Astrocyte (in vitro differentiated cells and primary cell): ENCODE measurements at regions not wholly inside any gene's neighbourhood (a gene's known extent, or its start where the extent isn't known, plus 50 kb on each side); places are given as distances from the start of the nearest gene placed in this dataset.

ENCODE experiments used
- DNase-seq: peaks from one replicate; pipeline ENCODE4 v3.0.0-alpha.2; 2010; ENCODE audit warnings: low read depth
- FAIRE-seq: peaks from 2 replicates; lab custom pipeline; 2011; peaks lifted over from hg19 to GRCh38; lab: Jason Lieb, UNC
- H2AFZ ChIP-seq: 2 replicates; pipeline ENCODE4 v1.6.0; 2012; ENCODE audit warnings: low read depth, low read length, inconsistent platforms
- H3K27ac ChIP-seq: 2 replicates; pipeline ENCODE4 v1.5.1; 2011; ENCODE audit warnings: low read depth, low read length, inconsistent platforms
- H3K27me3 ChIP-seq: 2 replicates; pipeline ENCODE4 v1.6.0; 2011; ENCODE audit warnings: low read length, inconsistent platforms; ENCODE audit not compliant: insufficient read depth
- H3K36me3 ChIP-seq: 2 replicates; pipeline ENCODE4 v1.5.1; 2011; ENCODE audit warnings: low read length, inconsistent platforms; ENCODE audit not compliant: insufficient read depth
- H3K4me1 ChIP-seq: 2 replicates; pipeline ENCODE4 v1.5.1; 2011; ENCODE audit warnings: low read length, inconsistent platforms; ENCODE audit not compliant: insufficient read depth
- H3K4me2 ChIP-seq: 2 replicates; pipeline ENCODE4 v1.6.0; 2012; ENCODE audit warnings: low read length, inconsistent platforms
- H3K4me3 ChIP-seq: 2 replicates; pipeline ENCODE4 v1.5.1; 2011; ENCODE audit warnings: low read depth, mild to moderate bottlenecking, low read length, inconsistent platforms; ENCODE audit not compliant: insufficient read depth
- H3K79me2 ChIP-seq: 2 replicates; pipeline ENCODE4 v1.6.0; 2012; ENCODE audit warnings: mild to moderate bottlenecking, low read length, inconsistent platforms; ENCODE audit not compliant: insufficient read depth
- H3K9ac ChIP-seq: 2 replicates; pipeline ENCODE4 v1.6.0; 2012; ENCODE audit warnings: mild to moderate bottlenecking, low read length, inconsistent platforms
- H3K9me3 ChIP-seq: 2 replicates; pipeline ENCODE4 v1.5.1; 2012; ENCODE audit warnings: low read depth, mild to moderate bottlenecking, low read length, inconsistent platforms; ENCODE audit not compliant: insufficient read depth
- H4K20me1 ChIP-seq: 2 replicates; pipeline ENCODE4 v1.6.0; 2012; ENCODE audit warnings: low read length, inconsistent platforms; ENCODE audit not compliant: insufficient read depth
- H3K27ac Mint-ChIP-seq: one replicate; pipeline ENCODE4 v1.8.0; 2021; ENCODE audit warnings: mild to moderate bottlenecking, mixed read lengths; ENCODE audit not compliant: unreplicated experiment
- H3K27me3 Mint-ChIP-seq: one replicate; pipeline ENCODE4 v1.8.0; 2021; ENCODE audit warnings: low read depth, mixed read lengths; ENCODE audit not compliant: unreplicated experiment
- H3K36me3 Mint-ChIP-seq: one replicate; pipeline ENCODE4 v1.8.0; 2021; ENCODE audit warnings: low read depth, mixed read lengths; ENCODE audit not compliant: unreplicated experiment
- H3K4me1 Mint-ChIP-seq: one replicate; pipeline ENCODE4 v1.8.0; 2021; ENCODE audit warnings: low read depth, mixed read lengths; ENCODE audit not compliant: unreplicated experiment
- H3K4me3 Mint-ChIP-seq: one replicate; pipeline ENCODE4 v1.8.0; 2021; ENCODE audit warnings: mild to moderate bottlenecking, moderate library complexity, mixed read lengths; ENCODE audit not compliant: unreplicated experiment
- H3K9me3 Mint-ChIP-seq: one replicate; pipeline ENCODE4 v1.8.0; 2021; ENCODE audit warnings: mild to moderate bottlenecking, mixed read lengths; ENCODE audit not compliant: unreplicated experiment
- EZH2 ChIP-seq: IDR thresholded peaks from 2 replicates; pipeline ENCODE4 v1.6.1; 2012; ENCODE audit warnings: mild to moderate bottlenecking, low read length, inconsistent platforms; ENCODE audit not compliant: insufficient read depth
- TF ChIP-seq, protein P1 (sequence below): IDR thresholded peaks from 2 replicates; pipeline ENCODE4 v1.5.1; 2011; ENCODE audit warnings: low read depth, mild to moderate bottlenecking, inconsistent platforms, low read length, moderate library complexity; ENCODE audit not compliant: insufficient read depth

DNA sequence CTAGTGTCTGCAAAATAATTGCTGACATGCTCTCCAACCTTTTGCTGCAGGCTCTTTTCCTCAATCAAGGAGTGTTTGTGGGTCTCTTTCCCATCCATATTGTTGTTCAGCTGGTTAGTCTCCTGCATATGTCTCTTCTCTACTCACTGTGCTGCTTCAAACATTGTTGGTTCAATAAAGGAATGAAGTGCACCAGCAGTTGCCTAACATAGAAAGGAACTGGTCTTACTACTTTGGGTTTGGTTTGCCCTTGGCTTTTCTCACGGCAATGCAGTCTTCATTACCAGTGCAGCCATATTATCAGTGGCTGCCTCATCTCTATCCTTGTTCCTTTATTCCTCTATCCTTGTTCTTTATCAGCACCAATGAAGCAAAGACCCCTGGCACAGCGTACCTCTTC, 169.7 kb upstream of the TPK1 start:
- Histone ChIP-seq H3K27me3 (no peaks in the 10 kb centered on the region), H3K79me2 (no peaks in the 10 kb centered on the region), H3K36me3 (no peaks in the 10 kb centered on the region), H4K20me1 (no peaks in the 10 kb centered on the region), H3K4me3 (no peak overlapping the region), H3K9ac (no peak overlapping the region), H3K9me3 (peaks cover 11% of the 10 kb centered on the region), H3K4me1 (no peaks in the 10 kb centered on the region), H2AFZ (no peak overlapping the region), H3K27ac (no peak overlapping the region), H3K4me2 (no peak overlapping the region)
- TF ChIP-seq, protein P1, sequence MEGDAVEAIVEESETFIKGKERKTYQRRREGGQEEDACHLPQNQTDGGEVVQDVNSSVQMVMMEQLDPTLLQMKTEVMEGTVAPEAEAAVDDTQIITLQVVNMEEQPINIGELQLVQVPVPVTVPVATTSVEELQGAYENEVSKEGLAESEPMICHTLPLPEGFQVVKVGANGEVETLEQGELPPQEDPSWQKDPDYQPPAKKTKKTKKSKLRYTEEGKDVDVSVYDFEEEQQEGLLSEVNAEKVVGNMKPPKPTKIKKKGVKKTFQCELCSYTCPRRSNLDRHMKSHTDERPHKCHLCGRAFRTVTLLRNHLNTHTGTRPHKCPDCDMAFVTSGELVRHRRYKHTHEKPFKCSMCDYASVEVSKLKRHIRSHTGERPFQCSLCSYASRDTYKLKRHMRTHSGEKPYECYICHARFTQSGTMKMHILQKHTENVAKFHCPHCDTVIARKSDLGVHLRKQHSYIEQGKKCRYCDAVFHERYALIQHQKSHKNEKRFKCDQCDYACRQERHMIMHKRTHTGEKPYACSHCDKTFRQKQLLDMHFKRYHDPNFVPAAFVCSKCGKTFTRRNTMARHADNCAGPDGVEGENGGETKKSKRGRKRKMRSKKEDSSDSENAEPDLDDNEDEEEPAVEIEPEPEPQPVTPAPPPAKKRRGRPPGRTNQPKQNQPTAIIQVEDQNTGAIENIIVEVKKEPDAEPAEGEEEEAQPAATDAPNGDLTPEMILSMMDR, result no peak
- TF ChIP-seq EZH2, result no peak
- FAIRE-seq (no peak), DNase-seq (no peak)
- Mint-ChIP-seq H3K27ac (no peak overlapping the region), H3K27me3 (peaks cover 5% of the 10 kb centered on the region), H3K4me1 (no peaks in the 10 kb centered on the region), H3K9me3 (peaks cover 9% of the 10 kb centered on the region), H3K36me3 (no peaks in the 10 kb centered on the region), H3K4me3 (no peak overlapping the region)

DNA sequence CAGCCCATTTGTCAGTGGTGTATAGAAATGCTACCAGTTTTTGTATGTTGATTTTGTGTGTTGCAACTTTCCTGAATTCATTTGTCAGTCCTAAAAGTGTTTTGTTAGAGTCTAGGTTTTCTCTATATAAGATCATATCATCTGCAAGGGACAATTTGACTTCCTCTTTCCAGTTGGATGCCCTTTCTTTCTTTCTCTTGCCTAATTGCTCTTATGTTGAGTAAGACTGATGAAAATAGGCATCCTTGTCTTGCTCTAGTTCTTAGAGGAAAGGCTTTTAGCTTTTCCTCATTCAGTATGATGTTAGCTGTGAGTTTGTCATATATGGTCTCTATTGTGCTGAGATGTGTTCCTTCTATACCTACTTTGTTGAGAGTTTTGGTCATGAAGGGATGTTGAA, 161.7 kb upstream of the TPK1 start:
- Mint-ChIP-seq H3K9me3 (peaks cover 17% of the 10 kb centered on the region), H3K27ac (no peak overlapping the region)

DNA sequence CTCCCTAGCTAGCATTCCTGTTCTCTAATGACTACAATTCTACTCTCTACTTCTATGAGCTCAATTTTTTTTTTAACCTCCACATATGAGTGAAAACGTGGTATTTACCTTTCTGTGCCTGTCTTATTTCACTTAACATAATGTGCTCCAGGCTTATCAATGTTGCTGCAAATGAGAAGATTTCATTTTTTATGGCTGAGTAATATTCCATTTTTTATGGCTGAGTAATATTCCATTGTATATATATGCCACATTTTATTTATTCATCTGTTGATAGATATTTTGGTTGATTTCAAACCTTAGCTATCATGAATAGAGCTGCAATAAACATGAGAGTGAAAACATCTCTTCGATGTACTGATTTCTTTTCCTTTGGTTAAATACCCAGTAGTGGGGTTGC, 159.6 kb upstream of the TPK1 start:
- no peak overlapping the region for H3K4me3 Mint-ChIP-seq
- no peak for TF ChIP-seq EZH2
- TF ChIP-seq, protein P1, result no peak
- Histone ChIP-seq H3K9me3 (no peaks in the 10 kb centered on the region), H3K4me1 (no peaks in the 10 kb centered on the region), H3K4me3 (no peak overlapping the region), H3K9ac (no peak overlapping the region), H3K27me3 (no peaks in the 10 kb centered on the region), H3K79me2 (no peaks in the 10 kb centered on the region), H3K27ac (no peak overlapping the region), H4K20me1 (no peaks in the 10 kb centered on the region), H3K36me3 (no peaks in the 10 kb centered on the region), H2AFZ (no peak overlapping the region), H3K4me2 (no peak overlapping the region)
- DNase-seq (no peak), FAIRE-seq (no peak)
- no peak overlapping the region for H3K27ac Mint-ChIP-seq
- no peaks in the 10 kb centered on the region for H3K36me3 Mint-ChIP-seq
- H3K4me1 Mint-ChIP-seq, result no peaks in the 10 kb centered on the region
- peaks cover 9% of the 10 kb centered on the region for H3K9me3 Mint-ChIP-seq
- no peaks in the 10 kb centered on the region for H3K27me3 Mint-ChIP-seq

More for the DNA sequence above, 161.7 kb upstream of the TPK1 start:
- Histone ChIP-seq H4K20me1 (no peaks in the 10 kb centered on the region), H3K27me3 (no peaks in the 10 kb centered on the region), H2AFZ (no peak overlapping the region), H3K27ac (no peak overlapping the region), H3K4me1 (no peaks in the 10 kb centered on the region), H3K4me3 (no peak overlapping the region), H3K9ac (no peak overlapping the region), H3K36me3 (no peaks in the 10 kb centered on the region), H3K4me2 (no peak overlapping the region), H3K9me3 (peaks cover 11% of the 10 kb centered on the region), H3K79me2 (no peaks in the 10 kb centered on the region)
- H3K27me3 Mint-ChIP-seq, result no peaks in the 10 kb centered on the region
- no peaks in the 10 kb centered on the region for H3K4me1 Mint-ChIP-seq
- FAIRE-seq (no peak), DNase-seq (no peak)
- no peak overlapping the region for H3K4me3 Mint-ChIP-seq
- TF ChIP-seq EZH2, result no peak
- TF ChIP-seq, protein P1, result no peak
- no peaks in the 10 kb centered on the region for H3K36me3 Mint-ChIP-seq
